ENCODE measurements at regions not wholly inside any gene's neighbourhood (a gene's known extent, or its start where the extent isn't known, plus 50 kb on each side); places are given as distances from the start of the nearest gene placed in this dataset.

GRCh38 chr10:128972036-128972405, 495.0 kb upstream of the MGMT start (continued):
- no peak for TF ChIP-seq EP300 (IDR thresholded peaks at IDR 0.05; ENCODE audit: borderline replicate concordance in 1 of 2, low read depth in 1 of 2, low read length in 1 of 2)

DNA sequence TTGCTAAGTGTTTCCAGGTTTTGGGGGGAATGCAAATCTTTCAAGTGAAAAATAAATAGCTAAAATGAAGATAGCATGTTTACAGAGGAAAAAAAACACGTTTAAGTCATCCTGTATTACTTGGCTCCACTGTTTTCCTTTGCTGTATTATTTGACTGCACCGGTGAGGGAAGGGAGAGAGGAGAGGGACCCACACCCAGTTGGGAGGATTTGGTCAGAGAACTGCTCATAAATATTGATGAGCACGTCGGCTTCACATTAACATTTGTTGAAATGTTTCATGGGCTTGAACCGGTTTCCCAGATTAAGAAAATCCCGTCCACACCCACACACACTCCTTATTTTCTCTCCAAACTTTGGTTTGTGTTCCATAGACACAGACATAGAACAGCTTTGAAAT, 493.8 kb upstream of the MGMT start:
- no peaks in the 10 kb centered on the region for H3K79me2 ChIP-seq (ENCODE audit: insufficient read depth)
- POLR2A ChIA-PET = no interaction called here

GRCh38 chr10:128976856-128977255, 490.2 kb upstream of the MGMT start:
- Histone ChIP-seq H3K27ac (ENCODE audit: low read depth in 2 of 2, low read length in 1 of 2) (no peak overlapping the region), H3K4me3 (ENCODE audit: low read depth in 2 of 2, low read length in 1 of 2) (no peak overlapping the region), H3K4me1 (ENCODE audit: control insufficient read depth in 1 of 2, insufficient read depth in 2 of 2, low read depth in 1 of 2, low read length in 1 of 2) (no peaks in the 10 kb centered on the region), H3K9ac (no peak overlapping the region), H3K9me2 (no peaks in the 10 kb centered on the region), H3K9me3 (no peaks in the 10 kb centered on the region), H3K79me2 (ENCODE audit: insufficient read depth) (no peaks in the 10 kb centered on the region), H3F3A (replicated peaks; ENCODE audit: insufficient read depth) (no peaks in the 10 kb centered on the region), H2AFZ (ENCODE audit: low read depth) (no peak overlapping the region), H3K27me3 (ENCODE audit: insufficient read depth) (no peaks in the 10 kb centered on the region), H3K4me2 (no peak overlapping the region), H4K20me1 (ENCODE audit: insufficient read depth) (no peaks in the 10 kb centered on the region), H3K36me3 (replicated peaks in 1 of 2; ENCODE audit: control insufficient read depth in 1 of 2, insufficient read depth in 2 of 2, low read length in 1 of 2) (no peaks in the 10 kb centered on the region)
- CTCF ChIA-PET = no interaction called here
- POLR2A ChIA-PET = no interaction called here
- no peak for DNase-seq
- WGBS (ENCODE audit: low lambda C conversion rate) = 6% methylated on average over 7 of the region's 8 CpGs
- no peak for TF ChIP-seq PBX3 (IDR thresholded peaks at IDR 0.05)
- TF ChIP-seq FOSL2 (IDR thresholded peaks at IDR 0.05; ENCODE audit: borderline replicate concordance, low read depth) = no peak
- no peak for TF ChIP-seq MXI1 (IDR thresholded peaks at IDR 0.05; ENCODE audit: low read depth, low read length)
- TF ChIP-seq, protein P1, sequence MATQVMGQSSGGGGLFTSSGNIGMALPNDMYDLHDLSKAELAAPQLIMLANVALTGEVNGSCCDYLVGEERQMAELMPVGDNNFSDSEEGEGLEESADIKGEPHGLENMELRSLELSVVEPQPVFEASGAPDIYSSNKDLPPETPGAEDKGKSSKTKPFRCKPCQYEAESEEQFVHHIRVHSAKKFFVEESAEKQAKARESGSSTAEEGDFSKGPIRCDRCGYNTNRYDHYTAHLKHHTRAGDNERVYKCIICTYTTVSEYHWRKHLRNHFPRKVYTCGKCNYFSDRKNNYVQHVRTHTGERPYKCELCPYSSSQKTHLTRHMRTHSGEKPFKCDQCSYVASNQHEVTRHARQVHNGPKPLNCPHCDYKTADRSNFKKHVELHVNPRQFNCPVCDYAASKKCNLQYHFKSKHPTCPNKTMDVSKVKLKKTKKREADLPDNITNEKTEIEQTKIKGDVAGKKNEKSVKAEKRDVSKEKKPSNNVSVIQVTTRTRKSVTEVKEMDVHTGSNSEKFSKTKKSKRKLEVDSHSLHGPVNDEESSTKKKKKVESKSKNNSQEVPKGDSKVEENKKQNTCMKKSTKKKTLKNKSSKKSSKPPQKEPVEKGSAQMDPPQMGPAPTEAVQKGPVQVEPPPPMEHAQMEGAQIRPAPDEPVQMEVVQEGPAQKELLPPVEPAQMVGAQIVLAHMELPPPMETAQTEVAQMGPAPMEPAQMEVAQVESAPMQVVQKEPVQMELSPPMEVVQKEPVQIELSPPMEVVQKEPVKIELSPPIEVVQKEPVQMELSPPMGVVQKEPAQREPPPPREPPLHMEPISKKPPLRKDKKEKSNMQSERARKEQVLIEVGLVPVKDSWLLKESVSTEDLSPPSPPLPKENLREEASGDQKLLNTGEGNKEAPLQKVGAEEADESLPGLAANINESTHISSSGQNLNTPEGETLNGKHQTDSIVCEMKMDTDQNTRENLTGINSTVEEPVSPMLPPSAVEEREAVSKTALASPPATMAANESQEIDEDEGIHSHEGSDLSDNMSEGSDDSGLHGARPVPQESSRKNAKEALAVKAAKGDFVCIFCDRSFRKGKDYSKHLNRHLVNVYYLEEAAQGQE (IDR thresholded peaks at IDR 0.05; ENCODE audit: low read depth, low read length) = no peak
- TF ChIP-seq IRF3 (IDR thresholded peaks at IDR 0.05; ENCODE audit: low read depth, low read length) = no peak
- no peak for TF ChIP-seq SIN3A (IDR thresholded peaks at IDR 0.05; ENCODE audit: borderline replicate concordance, low read depth, low read length)
- TF ChIP-seq MEF2A (IDR thresholded peaks at IDR 0.05; ENCODE audit: borderline replicate concordance, low read depth) = no peak
- TF ChIP-seq RAD21 (IDR thresholded peaks at IDR 0.05; ENCODE audit: low read length) = no peak
- TF ChIP-seq SMC3 (IDR thresholded peaks at IDR 0.05; ENCODE audit: low read depth, low read length) = no peak
- TF ChIP-seq MAX (IDR thresholded peaks at IDR 0.05; ENCODE audit: low read depth) = no peak
- TF ChIP-seq GATA2 (CRISPR knock-in tag; IDR thresholded peaks at IDR 0.05) = no peak

More for the DNA sequence above, 493.8 kb upstream of the MGMT start:
- H3K27me3 ChIP-seq (ENCODE audit: insufficient read depth) = no peaks in the 10 kb centered on the region
- TF ChIP-seq, protein P2, sequence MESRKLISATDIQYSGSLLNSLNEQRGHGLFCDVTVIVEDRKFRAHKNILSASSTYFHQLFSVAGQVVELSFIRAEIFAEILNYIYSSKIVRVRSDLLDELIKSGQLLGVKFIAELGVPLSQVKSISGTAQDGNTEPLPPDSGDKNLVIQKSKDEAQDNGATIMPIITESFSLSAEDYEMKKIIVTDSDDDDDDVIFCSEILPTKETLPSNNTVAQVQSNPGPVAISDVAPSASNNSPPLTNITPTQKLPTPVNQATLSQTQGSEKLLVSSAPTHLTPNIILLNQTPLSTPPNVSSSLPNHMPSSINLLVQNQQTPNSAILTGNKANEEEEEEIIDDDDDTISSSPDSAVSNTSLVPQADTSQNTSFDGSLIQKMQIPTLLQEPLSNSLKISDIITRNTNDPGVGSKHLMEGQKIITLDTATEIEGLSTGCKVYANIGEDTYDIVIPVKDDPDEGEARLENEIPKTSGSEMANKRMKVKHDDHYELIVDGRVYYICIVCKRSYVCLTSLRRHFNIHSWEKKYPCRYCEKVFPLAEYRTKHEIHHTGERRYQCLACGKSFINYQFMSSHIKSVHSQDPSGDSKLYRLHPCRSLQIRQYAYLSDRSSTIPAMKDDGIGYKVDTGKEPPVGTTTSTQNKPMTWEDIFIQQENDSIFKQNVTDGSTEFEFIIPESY (IDR thresholded peaks at IDR 0.05; ENCODE audit: borderline replicate concordance, low read depth) = no peak
- TF ChIP-seq FOXJ3 (CRISPR knock-in tag; IDR thresholded peaks at IDR 0.05) (no peak), EZH2phosphoT487 (IDR thresholded peaks at IDR 0.05; ENCODE audit: borderline replicate concordance, low read depth) (no peak), YY1 (IDR thresholded peaks at IDR 0.05; ENCODE audit: low read depth) (no peak), RAD21 (IDR thresholded peaks at IDR 0.05; ENCODE audit: low read length) (no peak), POLR2AphosphoS5 (IDR thresholded peaks at IDR 0.05; ENCODE audit: low read depth, low read length) (no peak), GATA2 (CRISPR knock-in tag; IDR thresholded peaks at IDR 0.05) (no peak), MAX (IDR thresholded peaks at IDR 0.05; ENCODE audit: low read depth) (no peak), ELF1 (IDR thresholded peaks at IDR 0.05) (no peak), MEF2A (IDR thresholded peaks at IDR 0.05; ENCODE audit: borderline replicate concordance, low read depth) (no peak), RXRA (IDR thresholded peaks at IDR 0.05; ENCODE audit: borderline replicate concordance, low read depth) (no peak)
- H3K4me3 ChIP-seq (ENCODE audit: low read depth in 2 of 2, low read length in 1 of 2) = no peak overlapping the region
- H4K20me1 ChIP-seq (ENCODE audit: insufficient read depth) = no peaks in the 10 kb centered on the region
- no peak for DNase-seq
- no peaks in the 10 kb centered on the region for H3K36me3 ChIP-seq (replicated peaks in 1 of 2; ENCODE audit: control insufficient read depth in 1 of 2, insufficient read depth in 2 of 2, low read length in 1 of 2)
- no peak overlapping the region for H3K27ac ChIP-seq (ENCODE audit: low read depth in 2 of 2, low read length in 1 of 2)
- no peaks in the 10 kb centered on the region for H3K9me2 ChIP-seq
- H3K4me1 ChIP-seq (ENCODE audit: control insufficient read depth in 1 of 2, insufficient read depth in 2 of 2, low read depth in 1 of 2, low read length in 1 of 2) = no peaks in the 10 kb centered on the region
- no peak overlapping the region for H2AFZ ChIP-seq (ENCODE audit: low read depth)
- H3K9ac ChIP-seq = no peak overlapping the region
- CTCF ChIA-PET = no interaction called here
- H3K9me3 ChIP-seq = no peaks in the 10 kb centered on the region
- H3K4me2 ChIP-seq = no peak overlapping the region
- no peaks in the 10 kb centered on the region for H3F3A ChIP-seq (replicated peaks; ENCODE audit: insufficient read depth)
- WGBS (ENCODE audit: low lambda C conversion rate) = 27% methylated on average over 6 of the region's 6 CpGs
